Stimulated activated CD8-positive, alpha-beta memory T cell treated with anti-CD3 and anti-CD28 coated beads, Interleukin-2, amount 100 ng/mL, for 1 hour (primary cell): ENCODE measurements at regions not wholly inside any gene's neighbourhood (a gene's known extent, or its start where the extent isn't known, plus 50 kb on each side); places are given as distances from the start of the nearest gene placed in this dataset.

Experiments
- DNase-seq, 2 donors: peaks; one replicate each; pipeline ENCODE4 v3.0.0-alpha.2; 2020; ENCODE audit warnings: low read depth in 2 of 2

DNA sequence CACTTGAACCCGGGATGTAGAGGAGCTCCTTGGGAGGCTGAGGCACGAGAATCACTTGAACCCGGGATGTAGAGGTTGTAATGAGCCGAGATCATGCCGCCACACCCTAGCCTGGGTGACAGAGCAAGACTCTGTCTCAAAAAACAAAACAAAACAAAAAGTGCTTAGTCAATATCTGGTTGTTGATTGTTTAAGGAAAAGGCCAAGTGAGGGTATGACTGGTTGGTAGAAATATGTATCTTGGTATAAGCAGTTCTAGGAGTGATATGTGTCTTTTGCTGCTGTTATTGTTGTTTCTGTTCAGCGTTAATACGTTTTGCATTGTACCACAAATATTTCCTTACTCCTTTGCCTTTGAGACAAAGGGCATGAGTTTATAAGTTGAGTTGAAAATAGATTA is 210.7 kb upstream of the DMRT1 start:
- no peak for DNase-seq

DNA sequence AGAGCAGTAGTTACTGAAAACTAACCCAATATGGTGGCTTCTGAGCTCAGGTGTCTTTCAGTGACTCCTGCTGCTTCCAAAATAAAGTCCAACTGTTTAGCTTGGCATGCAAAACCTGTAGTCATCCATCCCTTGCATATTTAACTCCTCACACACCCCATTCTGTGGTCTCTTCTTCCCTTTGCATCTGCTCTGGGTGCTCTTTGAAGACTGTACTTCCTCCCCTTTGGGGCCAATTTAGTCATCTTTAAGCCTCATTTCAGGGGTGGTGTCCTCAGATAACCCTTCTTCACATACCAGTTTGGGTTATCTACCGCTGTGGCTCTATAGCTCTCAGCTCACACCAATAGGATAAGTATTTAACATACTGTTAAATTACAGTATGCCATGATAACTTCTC is 209.9 kb upstream of the DMRT1 start:
- DNase-seq, result no peak

GRCh38 chr9:633461-633860 is 208.0 kb upstream of the DMRT1 start:
- no peak for DNase-seq

GRCh38 chr9:636931-637591 is 204.4 kb upstream of the DMRT1 start:
- DNase-seq, result no peak

DNA sequence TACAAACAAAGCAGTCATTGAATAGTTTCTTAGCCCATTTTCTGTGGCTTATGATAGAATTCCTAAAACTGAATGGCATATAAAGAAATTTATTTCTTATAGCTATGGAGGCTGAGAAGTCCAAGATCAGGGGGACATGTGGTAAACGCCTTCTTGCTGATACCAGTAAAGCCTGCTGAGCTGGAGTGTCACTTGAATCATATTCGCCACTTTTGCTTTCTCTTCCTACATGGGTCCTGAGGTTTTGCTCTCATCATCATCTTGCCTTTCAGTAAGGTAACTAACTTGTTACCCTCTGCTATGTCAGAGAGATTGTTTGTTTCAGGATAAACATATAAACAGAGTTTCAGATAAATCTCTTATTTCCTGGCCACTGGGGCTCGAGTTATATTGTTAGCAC is 203.3 kb upstream of the DMRT1 start:
- no peak for DNase-seq

- DNase-seq, result no peak
Observed at GRCh38 chr9:642014-642413, 199.5 kb upstream of the DMRT1 start.

DNA sequence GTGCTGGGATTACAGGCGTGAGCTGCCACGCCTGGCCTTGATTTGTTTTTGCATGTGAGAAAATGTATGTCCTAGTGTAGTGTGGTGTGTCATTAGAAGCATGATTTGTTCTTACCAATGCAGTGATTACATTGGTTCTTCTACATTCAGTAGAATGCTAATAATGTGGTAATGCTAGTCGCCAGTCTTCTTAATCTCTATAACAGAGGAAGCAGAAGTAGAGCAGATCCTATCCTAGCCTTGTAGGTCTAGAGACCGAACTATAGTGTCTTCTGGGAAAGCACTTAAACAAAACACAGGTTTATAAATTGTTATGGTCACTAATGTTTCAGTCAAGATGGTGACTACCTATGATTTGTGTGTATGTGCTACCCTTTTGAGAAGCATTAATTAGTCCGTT is 197.5 kb upstream of the DMRT1 start:
- DNase-seq, result no peak

DNA sequence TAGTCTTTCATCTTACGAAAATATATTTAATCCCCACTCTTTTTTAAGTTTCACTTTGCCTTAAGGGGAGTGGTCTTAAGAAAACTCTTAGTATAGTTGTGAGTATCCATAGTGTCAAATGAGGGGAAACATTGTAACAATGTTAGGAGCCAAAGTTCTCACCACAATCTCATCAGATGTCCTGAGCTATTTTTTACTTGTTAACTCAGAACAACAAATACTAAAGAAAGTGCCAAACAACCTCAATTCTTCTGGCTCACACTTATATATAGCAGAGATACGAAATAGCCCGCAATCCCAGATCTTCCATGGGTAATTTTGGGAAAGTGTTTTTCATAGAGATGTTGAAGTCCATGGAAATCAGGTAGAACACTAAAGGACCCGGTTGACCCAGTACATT is 194.0 kb upstream of the DMRT1 start:
- no peak for DNase-seq

DNA sequence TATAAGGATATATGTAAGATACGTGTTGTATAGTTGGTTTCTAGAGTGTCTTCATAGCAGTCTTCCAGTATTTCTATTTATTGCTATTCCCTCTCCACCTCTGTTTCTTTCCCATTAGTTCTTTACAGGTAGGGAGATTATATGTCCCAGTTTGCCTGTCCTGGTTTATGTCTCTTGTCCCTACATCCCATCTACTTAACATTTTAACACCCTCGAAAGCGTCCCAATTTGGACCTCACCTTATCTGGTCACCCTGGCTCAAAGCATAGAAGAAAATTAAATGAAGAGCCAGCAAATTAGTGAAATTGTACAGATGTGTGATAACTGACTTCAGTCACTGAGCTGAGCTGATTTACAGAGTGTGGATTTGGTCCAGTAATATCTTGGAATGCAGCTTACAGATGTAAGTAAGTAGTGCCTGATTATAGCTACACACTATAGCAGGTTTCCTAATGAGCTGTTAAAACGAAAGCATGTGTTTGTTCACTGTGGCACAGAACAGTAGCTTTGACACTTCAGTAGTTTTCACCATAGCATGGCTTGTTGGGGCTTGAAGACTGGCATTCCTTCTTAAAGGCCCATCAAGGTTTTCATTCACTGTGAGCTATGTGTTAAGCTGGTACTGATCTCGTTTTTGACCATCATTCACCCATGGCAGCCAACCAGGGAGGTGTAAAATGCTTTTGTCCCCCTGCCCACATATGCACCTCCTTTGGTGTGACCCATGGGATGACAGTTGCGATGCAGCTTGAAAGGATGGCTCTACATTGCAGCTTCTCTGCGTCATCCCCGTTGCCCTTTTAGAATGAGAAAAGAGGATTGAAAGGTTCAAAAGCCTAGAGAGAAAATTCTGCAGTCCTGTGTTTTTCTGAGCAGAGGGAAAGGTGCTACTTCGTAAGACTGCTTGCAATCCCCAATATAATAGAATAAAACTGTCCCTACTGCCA is 192.1 kb upstream of the DMRT1 start:
- no peak for DNase-seq

DNA sequence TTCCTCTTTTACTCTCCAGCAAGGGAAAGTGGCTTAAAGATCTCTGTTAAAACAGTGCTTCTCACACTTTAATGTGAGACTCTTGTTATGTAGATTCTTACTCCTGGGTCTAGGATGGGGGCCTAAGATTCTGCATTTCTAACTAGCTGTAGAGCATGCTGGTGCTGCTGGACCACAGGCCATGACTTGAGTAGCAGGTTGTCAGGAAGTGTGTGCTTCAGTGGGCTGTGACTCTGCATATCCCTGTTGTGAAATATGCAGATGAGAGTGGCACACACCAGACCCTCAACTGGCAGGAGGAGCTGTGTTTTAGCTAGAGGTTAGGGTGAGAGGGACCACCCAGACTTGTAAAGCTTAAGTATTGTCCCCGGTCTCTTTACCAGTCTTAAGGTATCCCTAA is 191.1 kb upstream of the DMRT1 start:
- DNase-seq, result no peak

DNA sequence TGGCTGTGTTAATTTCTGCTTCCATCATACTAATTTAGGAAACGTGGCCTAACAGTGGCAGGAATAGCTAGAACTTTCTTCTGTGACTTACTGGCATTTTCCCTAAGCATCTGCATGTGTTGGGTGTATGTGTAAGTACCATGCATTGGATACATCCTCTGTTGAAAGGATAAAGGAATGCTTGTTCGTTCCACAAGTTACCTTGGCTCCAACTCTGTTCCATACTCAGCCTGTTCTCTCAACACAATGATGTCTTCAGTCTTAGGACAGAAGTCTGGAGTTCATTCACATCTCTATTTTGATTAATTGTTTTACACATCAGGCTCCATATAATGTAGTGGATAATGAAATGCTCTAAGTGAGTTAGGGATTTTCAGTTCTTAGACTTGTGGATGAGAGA is 190.1 kb upstream of the DMRT1 start:
- no peak for DNase-seq

- no peak for DNase-seq
Observed at GRCh38 chr9:652914-653313, 188.6 kb upstream of the DMRT1 start.

GRCh38 chr9:653421-653820 is 188.1 kb upstream of the DMRT1 start:
- DNase-seq, result no peak

DNA sequence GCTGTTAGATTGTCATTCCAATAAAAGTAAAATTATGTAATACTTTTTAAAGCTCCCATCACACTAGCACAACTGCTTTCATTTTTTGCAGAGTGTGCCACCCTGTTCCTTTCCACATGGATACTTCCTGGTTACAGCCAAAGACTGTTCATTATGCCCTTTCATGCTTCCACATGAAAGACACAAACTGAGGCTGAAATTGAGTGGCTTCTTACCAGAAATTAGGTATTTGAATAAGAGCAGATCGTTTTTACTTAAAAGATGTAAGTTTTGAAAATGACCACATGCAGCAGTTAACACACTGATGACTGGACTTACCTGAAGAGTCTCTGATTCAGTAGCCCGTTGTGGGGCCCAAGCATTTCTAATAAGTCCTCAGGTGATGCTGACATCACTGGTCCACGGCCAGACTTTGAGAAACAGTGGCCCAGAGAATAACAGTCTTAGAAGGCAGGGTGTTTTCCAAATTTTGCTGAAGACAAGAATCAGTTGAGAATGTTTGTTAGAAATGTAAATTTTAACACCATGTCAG is 187.6 kb upstream of the DMRT1 start:
- no peak for DNase-seq

- DNase-seq, result no peak
Observed at GRCh38 chr9:655875-656274, 185.6 kb upstream of the DMRT1 start.

- DNase-seq, result no peak
Observed at GRCh38 chr9:656926-657568, 184.4 kb upstream of the DMRT1 start.

GRCh38 chr9:659286-659685 is 182.2 kb upstream of the DMRT1 start:
- DNase-seq, result no peak

DNA sequence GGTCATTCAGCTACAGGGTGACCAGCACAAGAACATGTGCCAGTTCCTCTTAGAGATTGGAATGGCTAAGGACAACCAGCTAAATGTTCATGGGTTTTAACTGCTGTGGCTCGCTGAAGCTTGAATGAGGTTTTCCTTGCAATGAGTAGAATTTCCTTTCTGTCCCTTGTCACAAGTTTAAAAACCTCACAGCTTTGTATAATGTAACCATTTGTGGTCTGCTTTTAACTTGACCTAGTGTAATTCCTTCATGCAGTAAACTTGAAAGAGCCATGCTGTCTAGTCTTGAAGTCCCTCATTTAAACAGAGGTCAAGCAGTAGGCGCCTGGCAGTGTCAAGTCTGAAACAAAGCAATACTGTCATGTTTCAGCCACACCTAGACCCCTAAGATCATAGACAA is 181.3 kb upstream of the DMRT1 start:
- no peak for DNase-seq

GRCh38 chr9:663541-663940 is 178.0 kb upstream of the DMRT1 start:
- no peak for DNase-seq

GRCh38 chr9:665296-665695 is 176.2 kb upstream of the DMRT1 start:
- DNase-seq, result no peak

GRCh38 chr9:671997-672396 is 169.5 kb upstream of the DMRT1 start:
- DNase-seq, result no peak

DNA sequence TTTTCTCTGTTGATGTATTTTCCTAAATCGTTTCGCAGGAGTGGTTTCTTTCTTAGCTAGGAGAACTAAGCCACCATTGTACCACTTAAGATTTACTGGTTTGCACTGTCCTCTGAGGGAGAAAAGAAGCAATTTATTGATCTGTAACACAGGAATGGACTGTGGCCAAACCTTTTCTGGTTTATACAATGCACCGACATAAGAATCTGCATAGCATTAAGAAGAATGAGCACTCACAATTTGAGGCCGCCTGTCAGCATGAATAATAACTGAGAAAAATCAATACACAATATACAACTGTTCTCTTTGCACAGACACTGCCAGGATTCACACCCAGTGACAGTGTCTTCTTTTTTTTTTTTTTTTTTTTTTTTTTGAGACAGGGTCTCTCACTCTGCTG is 168.6 kb upstream of the DMRT1 start:
- DNase-seq, result no peak
